ENCODE measurements at regions not wholly inside any gene's neighbourhood (a gene's known extent, or its start where the extent isn't known, plus 50 kb on each side); places are given as distances from the start of the nearest gene placed in this dataset.

DNA sequence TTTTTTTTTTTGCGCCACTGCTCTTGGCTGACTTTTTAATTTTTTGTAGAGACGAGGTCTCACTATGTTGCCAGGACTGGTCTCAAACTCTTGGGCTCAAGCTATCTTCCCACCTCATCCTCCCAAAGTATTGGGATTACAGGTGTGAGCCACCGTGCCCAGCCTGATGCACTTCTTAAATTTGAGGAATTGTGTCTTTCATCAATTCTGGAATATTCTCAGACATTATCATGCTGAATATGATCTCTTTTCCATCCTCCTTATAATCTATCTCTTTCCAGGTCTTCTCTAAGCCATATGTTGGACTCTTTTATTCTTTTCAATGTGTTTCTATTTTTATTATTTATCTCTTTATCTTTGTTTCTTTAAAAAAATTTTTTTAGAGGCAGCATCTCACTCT, 196.2 kb upstream of the IER5L start:
- Histone ChIP-seq H3K4me1 (ENCODE audit: low read length) (no peaks in the 10 kb centered on the region), H4K20me1 (ENCODE audit: insufficient read depth, low read length) (no peaks in the 10 kb centered on the region), H3K9me2 (replicated peaks; ENCODE audit: insufficient read depth, low read length) (no peaks in the 10 kb centered on the region), H3K36me3 (replicated peaks; ENCODE audit: insufficient read depth, low read length) (no peaks in the 10 kb centered on the region), H3K9me3 (replicated peaks; ENCODE audit: insufficient read depth, low read length) (no peaks in the 10 kb centered on the region), H3K4me3 (ENCODE audit: low read length) (no peak overlapping the region), H3K9ac (ENCODE audit: low read length) (no peak overlapping the region), H3K27ac (ENCODE audit: low read length) (no peak overlapping the region), H2AFZ (ENCODE audit: low read length) (no peak overlapping the region), H3K4me2 (ENCODE audit: low read depth, low read length) (no peak overlapping the region), H3K27me3 (replicated peaks; ENCODE audit: insufficient read depth, low read length) (peaks cover 21% of the 10 kb centered on the region), H3F3A (ENCODE audit: insufficient read depth, low read length) (no peaks in the 10 kb centered on the region), H3K79me2 (ENCODE audit: low read length) (no peaks in the 10 kb centered on the region)
- TF ChIP-seq EZH2phosphoT487 (IDR thresholded peaks at IDR 0.05; ENCODE audit: low read length), result no peak
- TF ChIP-seq, protein P1, sequence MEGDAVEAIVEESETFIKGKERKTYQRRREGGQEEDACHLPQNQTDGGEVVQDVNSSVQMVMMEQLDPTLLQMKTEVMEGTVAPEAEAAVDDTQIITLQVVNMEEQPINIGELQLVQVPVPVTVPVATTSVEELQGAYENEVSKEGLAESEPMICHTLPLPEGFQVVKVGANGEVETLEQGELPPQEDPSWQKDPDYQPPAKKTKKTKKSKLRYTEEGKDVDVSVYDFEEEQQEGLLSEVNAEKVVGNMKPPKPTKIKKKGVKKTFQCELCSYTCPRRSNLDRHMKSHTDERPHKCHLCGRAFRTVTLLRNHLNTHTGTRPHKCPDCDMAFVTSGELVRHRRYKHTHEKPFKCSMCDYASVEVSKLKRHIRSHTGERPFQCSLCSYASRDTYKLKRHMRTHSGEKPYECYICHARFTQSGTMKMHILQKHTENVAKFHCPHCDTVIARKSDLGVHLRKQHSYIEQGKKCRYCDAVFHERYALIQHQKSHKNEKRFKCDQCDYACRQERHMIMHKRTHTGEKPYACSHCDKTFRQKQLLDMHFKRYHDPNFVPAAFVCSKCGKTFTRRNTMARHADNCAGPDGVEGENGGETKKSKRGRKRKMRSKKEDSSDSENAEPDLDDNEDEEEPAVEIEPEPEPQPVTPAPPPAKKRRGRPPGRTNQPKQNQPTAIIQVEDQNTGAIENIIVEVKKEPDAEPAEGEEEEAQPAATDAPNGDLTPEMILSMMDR (IDR thresholded peaks at IDR 0.05; ENCODE audit: low read length), result no peak
- TF ChIP-seq EZH2 (optimal IDR thresholded peaks at IDR 0.05; ENCODE audit: low read depth, low read length), result no peak
- no peak for DNase-seq

DNA sequence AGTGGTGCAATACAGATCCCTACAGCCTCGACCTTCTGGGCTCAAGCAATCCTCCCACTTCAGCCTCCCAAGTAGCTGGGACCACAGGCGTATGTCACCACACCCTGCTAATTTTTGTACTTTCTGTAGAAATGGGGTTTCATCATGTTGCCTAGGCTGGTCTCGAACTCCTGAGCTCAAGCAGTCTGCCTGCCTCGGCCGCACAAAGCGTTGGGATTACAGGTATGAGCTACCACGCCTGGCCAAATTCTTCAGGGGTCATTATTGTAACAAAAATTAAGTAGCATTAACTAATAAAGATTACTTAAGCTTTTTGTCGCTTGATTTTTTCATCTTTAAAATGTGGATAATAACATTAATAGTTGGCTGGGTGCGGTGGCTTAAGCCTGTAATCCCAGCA, 195.3 kb upstream of the IER5L start:
- Histone ChIP-seq H3K4me1 (ENCODE audit: low read length) (no peaks in the 10 kb centered on the region), H3K27me3 (replicated peaks; ENCODE audit: insufficient read depth, low read length) (peaks cover 20% of the 10 kb centered on the region), H3K27ac (ENCODE audit: low read length) (no peak overlapping the region), H3K4me3 (ENCODE audit: low read length) (no peak overlapping the region), H3K9me2 (replicated peaks; ENCODE audit: insufficient read depth, low read length) (no peaks in the 10 kb centered on the region), H3K9me3 (replicated peaks; ENCODE audit: insufficient read depth, low read length) (no peaks in the 10 kb centered on the region), H2AFZ (ENCODE audit: low read length) (no peak overlapping the region), H3K9ac (ENCODE audit: low read length) (no peak overlapping the region), H3K36me3 (replicated peaks; ENCODE audit: insufficient read depth, low read length) (no peaks in the 10 kb centered on the region), H3K4me2 (ENCODE audit: low read depth, low read length) (no peak overlapping the region), H3F3A (ENCODE audit: insufficient read depth, low read length) (no peaks in the 10 kb centered on the region), H3K79me2 (ENCODE audit: low read length) (no peaks in the 10 kb centered on the region), H4K20me1 (ENCODE audit: insufficient read depth, low read length) (no peaks in the 10 kb centered on the region)
- no peak for DNase-seq
- TF ChIP-seq, protein P1 (IDR thresholded peaks at IDR 0.05; ENCODE audit: low read length), result no peak
- TF ChIP-seq EZH2phosphoT487 (IDR thresholded peaks at IDR 0.05; ENCODE audit: low read length), result no peak
- no peak for TF ChIP-seq EZH2 (optimal IDR thresholded peaks at IDR 0.05; ENCODE audit: low read depth, low read length)

DNA sequence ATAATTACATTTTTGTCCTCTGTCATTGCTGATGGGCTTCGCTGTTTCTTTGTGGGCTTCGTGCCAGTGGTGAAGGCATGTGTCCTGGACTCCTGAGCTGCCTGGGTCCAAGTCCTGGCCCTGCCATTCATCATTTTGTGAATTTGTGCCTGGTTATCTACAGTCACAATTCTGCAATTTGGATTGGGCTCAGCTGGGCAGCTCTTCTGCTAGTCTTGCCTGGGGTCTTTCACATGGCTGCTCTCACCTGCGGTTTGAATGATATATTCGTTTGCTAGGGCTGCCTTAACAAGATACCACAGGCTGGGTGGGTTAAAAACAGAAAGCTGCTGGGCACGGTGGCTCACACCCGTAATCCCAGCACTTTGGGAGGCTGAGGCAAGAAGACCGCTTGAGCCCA, 192.7 kb upstream of the IER5L start:
- no peak overlapping the region for H3K4me2 ChIP-seq (ENCODE audit: low read depth, low read length)
- no peaks in the 10 kb centered on the region for H3K36me3 ChIP-seq (replicated peaks; ENCODE audit: insufficient read depth, low read length)
- no peak overlapping the region for H2AFZ ChIP-seq (ENCODE audit: low read length)
- H3K9ac ChIP-seq (ENCODE audit: low read length), result no peak overlapping the region
- DNase-seq, result no peak
- H3K79me2 ChIP-seq (ENCODE audit: low read length), result no peaks in the 10 kb centered on the region
- no peaks in the 10 kb centered on the region for H3F3A ChIP-seq (ENCODE audit: insufficient read depth, low read length)
- H4K20me1 ChIP-seq (ENCODE audit: insufficient read depth, low read length), result no peaks in the 10 kb centered on the region
- H3K27me3 ChIP-seq (replicated peaks; ENCODE audit: insufficient read depth, low read length), result peaks cover 5% of the 10 kb centered on the region
- no peak overlapping the region for H3K4me3 ChIP-seq (ENCODE audit: low read length)
- H3K27ac ChIP-seq (ENCODE audit: low read length), result no peak overlapping the region
- H3K9me2 ChIP-seq (replicated peaks; ENCODE audit: insufficient read depth, low read length), result no peaks in the 10 kb centered on the region
- TF ChIP-seq, protein P1 (IDR thresholded peaks at IDR 0.05; ENCODE audit: low read length), result no peak
- no peak for TF ChIP-seq EZH2phosphoT487 (IDR thresholded peaks at IDR 0.05; ENCODE audit: low read length)
- TF ChIP-seq EZH2 (optimal IDR thresholded peaks at IDR 0.05; ENCODE audit: low read depth, low read length), result no peak
- H3K4me1 ChIP-seq (ENCODE audit: low read length), result no peaks in the 10 kb centered on the region
- H3K9me3 ChIP-seq (replicated peaks; ENCODE audit: insufficient read depth, low read length), result no peaks in the 10 kb centered on the region

Data from MM.1S (cell line).